HG02973 (cell line): ENCODE measurements at regions not wholly inside any gene's neighbourhood (a gene's known extent, or its start where the extent isn't known, plus 50 kb on each side); places are given as distances from the start of the nearest gene placed in this dataset.

ENCODE experiments used
- ATAC-seq: cut with Tn5 transposase; IDR thresholded peaks from one replicate; pipeline ENCODE4 v1.9.1; 2021; ENCODE audit warnings: moderate library complexity; ENCODE audit not compliant: unreplicated experiment

- ATAC-seq, result no peak
These were observed 588.5 kb downstream of the MTRR start for GRCh38 chr5:8457187-8458037.

GRCh38 chr5:8458038-8458383, 589.1 kb downstream of the MTRR start:
- no peak for ATAC-seq

GRCh38 chr5:8461543-8461942, 592.6 kb downstream of the MTRR start:
- no peak for ATAC-seq

- no peak for ATAC-seq
These were observed 593.6 kb downstream of the MTRR start for GRCh38 chr5:8462565-8462964.

- no peak for ATAC-seq
These were observed 601.5 kb downstream of the MTRR start for GRCh38 chr5:8470489-8470888.

- no peak for ATAC-seq
These were observed 602.6 kb downstream of the MTRR start for GRCh38 chr5:8471581-8471980.

GRCh38 chr5:8473016-8473415, 604.1 kb downstream of the MTRR start:
- ATAC-seq, result no peak

GRCh38 chr5:8473827-8474568, 605.0 kb downstream of the MTRR start:
- no peak for ATAC-seq

GRCh38 chr5:8474569-8474930, 605.6 kb downstream of the MTRR start:
- no peak for ATAC-seq

GRCh38 chr5:8478326-8478725, 609.4 kb downstream of the MTRR start:
- no peak for ATAC-seq

- no peak for ATAC-seq
These were observed 612.1 kb downstream of the MTRR start for GRCh38 chr5:8481007-8481406.

- ATAC-seq, result no peak
These were observed 622.3 kb downstream of the MTRR start for GRCh38 chr5:8491254-8491653.

GRCh38 chr5:8493176-8493575, 624.2 kb downstream of the MTRR start:
- no peak for ATAC-seq

- no peak for ATAC-seq
These were observed 631.5 kb downstream of the MTRR start for GRCh38 chr5:8500426-8500825.

GRCh38 chr5:8505196-8505595, 636.2 kb downstream of the MTRR start:
- ATAC-seq, result no peak

GRCh38 chr5:8508231-8508630, 639.3 kb downstream of the MTRR start:
- ATAC-seq, result no peak

GRCh38 chr5:8516356-8516755, 647.4 kb downstream of the MTRR start:
- no peak for ATAC-seq

- ATAC-seq, result no peak
These were observed 648.5 kb downstream of the MTRR start for GRCh38 chr5:8517456-8517855.

- ATAC-seq, result no peak
These were observed 652.0 kb downstream of the MTRR start for GRCh38 chr5:8520917-8521316.

- no peak for ATAC-seq
These were observed 653.0 kb downstream of the MTRR start for GRCh38 chr5:8521991-8522390.

GRCh38 chr5:8522646-8523045, 653.7 kb downstream of the MTRR start:
- no peak for ATAC-seq

GRCh38 chr5:8523501-8523900, 654.6 kb downstream of the MTRR start:
- no peak for ATAC-seq
